HG03575 (cell line): ENCODE measurements at regions not wholly inside any gene's neighbourhood (a gene's known extent, or its start where the extent isn't known, plus 50 kb on each side); places are given as distances from the start of the nearest gene placed in this dataset.

Experiments
- ATAC-seq: cut with Tn5 transposase; IDR thresholded peaks from one replicate; pipeline ENCODE4 v1.9.1; 2021; ENCODE audit not compliant: unreplicated experiment, insufficient number of reproducible peaks, low FRiP score; ENCODE audit errors: extremely low read depth

DNA sequence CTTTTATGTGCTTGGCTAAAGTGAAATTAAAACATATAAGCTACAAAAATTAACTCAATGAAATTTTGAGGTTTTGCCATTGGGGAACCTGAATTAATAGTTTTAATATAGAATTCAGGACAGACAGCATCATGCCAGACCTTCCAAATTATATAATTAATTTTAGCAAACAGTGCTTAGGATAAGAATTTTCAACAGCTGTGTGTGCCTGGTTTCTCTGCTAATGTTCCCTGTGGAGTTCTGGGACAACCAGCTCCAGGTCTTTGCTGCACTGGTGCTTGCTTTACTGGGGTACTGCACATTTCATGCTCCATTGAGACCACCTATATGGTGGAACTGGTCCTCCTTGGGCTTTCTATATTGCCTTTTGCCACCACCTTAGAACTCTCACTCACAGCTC lies 199.5 kb downstream of the NDFIP2 start:
- ATAC-seq, result no peak

GRCh38 chr13:79679334-79679733 lies 198.4 kb downstream of the NDFIP2 start:
- peak; percentile 58 for ATAC-seq

DNA sequence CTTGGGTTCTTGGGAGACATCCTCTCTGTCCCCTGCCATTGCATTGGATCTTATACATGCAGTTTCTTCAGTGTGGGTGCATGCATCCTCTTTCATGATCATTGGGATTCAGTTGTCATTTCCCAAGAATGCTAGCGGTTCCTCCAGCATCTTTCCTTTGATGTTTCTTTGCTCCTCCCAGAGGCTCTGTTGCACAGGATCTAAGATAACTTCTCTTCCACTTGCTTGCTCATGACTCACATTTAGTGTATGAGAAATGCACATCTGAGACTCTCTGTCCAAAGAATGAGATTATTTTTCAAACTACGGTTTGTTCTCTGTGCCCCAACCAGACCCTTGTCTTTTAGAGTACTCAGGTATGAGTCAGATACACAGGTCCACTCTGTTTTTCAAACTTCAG lies 197.1 kb downstream of the NDFIP2 start:
- ATAC-seq, result no peak

GRCh38 chr13:79675931-79676660 lies 195.1 kb downstream of the NDFIP2 start:
- no peak for ATAC-seq

GRCh38 chr13:79674765-79675515 lies 194.0 kb downstream of the NDFIP2 start:
- ATAC-seq, result no peak

- ATAC-seq, result no peak
Measured at GRCh38 chr13:79673993-79674377, 193.0 kb downstream of the NDFIP2 start.

- ATAC-seq, result no peak
Measured at GRCh38 chr13:79673310-79673992, 192.5 kb downstream of the NDFIP2 start.

DNA sequence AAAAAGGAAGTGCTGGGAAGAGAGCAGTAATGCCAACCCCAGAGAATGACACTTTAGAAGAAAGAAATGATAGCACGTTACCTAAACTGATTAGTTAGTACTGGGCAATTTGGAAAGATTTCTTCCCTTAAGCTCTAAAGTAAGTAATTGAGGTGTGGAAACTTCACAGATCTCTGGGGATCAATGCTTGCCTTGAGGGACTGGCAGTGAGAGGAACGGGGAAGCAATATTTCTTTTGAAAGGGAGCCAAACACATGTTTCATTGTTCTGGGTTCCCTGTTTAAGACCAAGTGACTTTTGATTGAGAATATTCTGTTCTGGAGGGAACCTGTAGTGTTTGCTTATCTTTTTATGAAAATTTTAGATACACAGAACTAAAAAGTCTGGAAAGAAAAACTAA lies 190.5 kb downstream of the NDFIP2 start:
- ATAC-seq, result no peak

GRCh38 chr13:79668201-79668752 lies 187.3 kb downstream of the NDFIP2 start:
- ATAC-seq, result no peak

DNA sequence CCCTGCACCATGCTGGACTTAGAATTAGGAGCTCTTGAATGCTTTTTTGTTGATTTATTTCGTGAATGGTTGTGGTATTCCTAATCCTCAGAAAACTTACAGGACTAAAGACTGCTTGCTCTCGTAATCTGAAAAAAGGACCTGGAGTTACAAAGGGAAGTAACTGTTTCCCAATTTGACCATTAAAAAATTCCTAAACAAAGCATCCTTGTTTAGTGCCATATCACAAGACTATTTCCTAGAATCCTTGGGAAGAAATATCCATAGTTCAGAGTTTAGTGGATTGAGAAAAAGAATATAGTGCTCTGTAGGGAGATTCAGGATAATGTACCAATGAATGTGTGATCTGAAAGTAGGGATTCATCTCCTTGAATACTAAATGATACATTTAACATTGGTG lies 186.8 kb downstream of the NDFIP2 start:
- ATAC-seq, result no peak

DNA sequence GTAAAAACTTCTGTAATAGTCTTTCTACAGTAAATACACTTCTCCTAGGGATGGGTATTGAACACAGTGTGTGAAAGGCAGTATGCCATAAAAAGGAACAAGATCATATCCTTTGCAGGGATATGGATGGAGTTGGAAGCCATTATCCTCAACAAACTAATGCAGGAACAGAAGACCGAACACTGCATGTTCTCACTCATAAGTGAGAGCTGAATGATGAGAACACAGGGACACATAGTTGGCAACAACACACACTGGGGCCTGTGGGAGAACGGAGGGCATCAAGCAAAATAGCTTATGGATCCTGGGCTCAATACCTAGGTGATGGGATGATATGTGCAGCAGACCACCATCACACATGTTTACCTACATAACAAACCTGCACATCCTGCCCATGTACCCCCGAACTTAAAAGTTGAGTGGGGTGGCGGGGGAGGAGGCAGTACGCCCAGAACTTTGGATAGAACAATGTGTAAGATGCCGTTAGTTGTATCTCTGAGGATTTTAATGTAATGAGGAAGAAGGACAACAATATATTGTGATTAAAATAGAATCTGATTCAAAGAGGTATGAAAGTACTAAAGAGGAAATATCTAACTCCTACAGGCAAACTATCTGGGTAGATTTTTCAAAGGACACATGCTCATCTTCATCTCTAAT lies 183.2 kb downstream of the NDFIP2 start:
- ATAC-seq, result no peak

DNA sequence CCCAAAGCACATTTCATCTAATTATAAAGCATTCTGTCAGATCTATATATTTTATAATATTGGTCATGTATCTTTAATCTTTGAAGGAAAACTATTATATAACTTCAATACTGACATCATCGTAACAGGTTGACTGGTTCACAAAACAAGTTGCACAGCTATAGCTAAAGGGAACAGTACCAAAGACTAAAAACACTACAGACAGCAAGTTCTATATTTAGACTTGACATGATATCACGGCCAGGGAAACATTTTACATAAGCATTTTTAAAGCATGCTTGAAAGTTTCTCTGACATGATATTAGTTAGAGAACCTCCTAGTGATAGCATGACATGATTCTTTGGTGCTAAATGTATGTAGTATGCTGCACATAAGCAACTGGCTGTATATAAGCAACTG lies 182.5 kb downstream of the NDFIP2 start:
- ATAC-seq, result no peak

DNA sequence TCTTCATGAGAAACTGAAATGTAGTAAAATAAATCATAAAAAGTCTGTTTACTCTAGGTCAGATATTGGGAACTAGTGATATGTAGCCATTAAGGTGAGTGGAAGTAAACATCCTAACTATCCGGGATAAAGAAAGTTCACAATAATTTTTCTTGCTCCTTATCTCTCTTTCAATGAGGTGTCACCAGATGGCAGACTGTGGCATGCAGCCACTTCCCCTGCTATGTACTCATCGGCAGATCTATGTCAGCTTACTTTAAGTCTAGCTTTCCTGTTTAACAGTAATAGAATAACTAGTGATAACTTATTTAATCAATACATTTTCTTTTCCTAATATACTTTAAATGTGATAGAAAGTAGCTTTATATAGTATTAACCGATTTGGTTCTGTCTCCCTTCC lies 181.9 kb downstream of the NDFIP2 start:
- no peak for ATAC-seq

DNA sequence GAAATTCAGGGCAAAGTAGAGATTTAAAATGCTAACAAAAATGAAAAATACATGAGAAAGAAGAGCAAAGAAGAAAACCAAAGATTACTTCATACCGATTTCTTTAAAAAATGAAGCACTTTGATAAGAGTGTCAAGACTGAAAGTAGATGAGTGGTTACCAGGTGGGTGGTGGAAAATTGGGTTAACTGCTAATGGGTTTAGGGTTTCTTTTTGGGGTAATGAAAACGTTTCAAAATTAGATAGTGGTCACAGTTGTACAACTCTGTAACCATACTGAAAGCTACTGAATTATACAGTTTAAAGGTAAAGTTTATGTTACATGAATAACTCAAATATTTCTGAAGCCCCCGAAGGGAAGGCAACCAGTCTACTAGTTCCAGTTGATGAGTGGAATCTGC lies 179.4 kb downstream of the NDFIP2 start:
- ATAC-seq, result no peak

DNA sequence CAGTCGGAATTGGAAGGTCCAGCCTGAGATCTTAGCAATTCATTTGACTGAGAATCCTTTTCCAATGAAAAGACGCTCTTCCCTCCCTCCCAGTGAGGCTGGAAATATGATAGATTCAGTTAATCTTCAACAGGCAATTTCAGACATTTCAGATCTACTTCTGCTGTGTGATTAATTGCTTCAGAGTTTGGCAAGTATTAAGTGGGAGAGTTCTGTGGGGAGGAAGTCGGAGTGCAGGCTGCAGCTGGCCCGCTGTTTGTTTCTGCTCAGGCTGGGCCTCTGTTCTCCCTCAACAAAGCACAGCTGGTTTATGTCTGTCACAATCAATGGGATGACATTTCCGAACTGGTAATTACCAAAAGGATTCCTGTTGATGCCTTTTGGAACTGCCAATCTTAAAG lies 178.2 kb downstream of the NDFIP2 start:
- no peak for ATAC-seq

DNA sequence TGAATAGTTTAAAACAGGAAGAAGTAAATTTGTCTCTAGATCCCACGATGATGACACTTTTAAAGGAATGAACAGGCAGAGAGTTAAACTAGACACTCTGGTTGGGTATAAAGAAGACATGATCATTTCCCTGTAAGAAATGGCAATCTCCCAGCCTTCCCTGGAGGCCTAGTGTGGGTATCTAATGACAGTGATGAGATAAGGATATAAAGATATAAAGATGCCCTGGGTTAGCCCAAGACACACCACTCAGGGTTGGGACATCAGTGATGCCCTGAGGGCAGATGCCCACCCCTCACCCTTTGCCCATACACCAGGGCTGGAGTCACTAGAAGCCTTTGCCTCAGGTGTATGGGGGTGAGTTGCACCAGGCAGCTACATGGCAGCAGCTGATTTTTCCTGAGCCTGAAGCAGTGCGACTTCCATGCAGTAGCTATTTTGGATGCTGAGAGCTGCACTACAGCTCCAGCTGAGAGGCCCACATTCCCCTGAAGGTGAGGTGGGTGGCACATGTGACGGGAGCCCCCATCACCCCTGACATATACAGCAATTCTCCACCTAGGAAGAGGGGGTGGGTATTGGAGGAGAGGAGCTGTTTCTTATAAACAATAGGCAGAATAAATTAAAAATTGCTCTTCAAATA lies 177.5 kb downstream of the NDFIP2 start:
- ATAC-seq, result no peak

DNA sequence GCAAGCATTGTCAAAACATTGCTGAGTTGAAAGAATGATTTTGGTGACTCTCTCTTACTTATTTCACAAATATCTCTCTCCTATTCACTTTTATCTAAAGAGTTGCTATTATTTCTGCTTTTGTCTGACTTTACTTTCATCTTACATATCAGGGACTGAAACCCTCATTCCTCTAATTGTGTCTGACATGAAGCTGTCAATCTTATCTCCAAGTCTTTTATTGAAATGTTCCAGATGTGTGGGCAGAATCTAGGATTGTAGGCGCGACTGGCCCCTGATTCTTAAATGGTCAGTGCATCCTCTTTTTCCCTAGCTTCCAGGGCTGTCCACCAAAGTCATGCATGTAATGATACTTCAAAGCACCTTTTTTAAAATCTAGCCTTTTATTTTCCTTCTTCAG lies 174.6 kb downstream of the NDFIP2 start:
- no peak for ATAC-seq

DNA sequence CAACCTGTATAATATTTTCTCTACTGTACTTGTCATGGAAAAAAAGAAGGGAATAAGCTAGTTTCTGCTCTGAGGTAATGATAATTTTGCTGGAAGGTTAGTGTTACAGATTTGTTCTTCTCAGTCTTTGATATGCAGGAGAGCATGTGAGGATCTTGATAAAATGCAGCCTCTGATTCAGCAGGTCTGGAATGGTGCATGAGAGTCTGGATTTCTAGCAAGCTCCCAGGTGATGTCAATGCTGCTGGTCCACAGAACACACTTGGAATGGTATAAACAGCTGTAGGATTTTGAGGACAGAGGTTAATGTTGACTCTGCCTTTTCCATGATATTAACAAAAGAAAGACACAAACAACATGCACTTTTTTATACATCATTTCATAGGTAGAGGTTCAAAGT lies 173.6 kb downstream of the NDFIP2 start:
- no peak for ATAC-seq

DNA sequence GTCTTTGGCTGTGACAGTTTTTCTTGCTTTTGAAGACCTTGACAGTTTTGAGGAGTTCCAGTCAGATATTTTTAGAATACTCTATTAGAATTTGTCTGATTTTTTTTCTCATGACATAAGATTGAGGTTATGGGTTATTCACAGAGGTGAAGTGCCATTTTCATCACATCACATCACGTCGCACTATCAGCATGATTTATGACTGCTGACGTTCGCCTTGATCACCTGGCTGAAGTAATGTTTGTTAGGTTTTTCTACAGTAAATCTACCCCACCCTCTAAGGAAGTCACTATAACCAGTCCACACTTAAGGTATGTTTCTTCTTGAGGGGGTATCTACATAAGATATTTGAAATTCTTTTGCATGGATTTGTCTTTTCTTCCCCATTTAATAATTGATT lies 169.7 kb downstream of the NDFIP2 start:
- no peak for ATAC-seq
